VCaP (cell line): ENCODE measurements at regions not wholly inside any gene's neighbourhood (a gene's known extent, or its start where the extent isn't known, plus 50 kb on each side); places are given as distances from the start of the nearest gene placed in this dataset.

Experiments
- H3K27ac ChIP-seq: fragments of 450-650 bp; 2 replicates; pipeline ENCODE4 v1.5.1; 2017
- TF ChIP-seq, protein P1 (sequence below): fragments of 450-650 bp; conservative IDR thresholded peaks from 2 replicates; pipeline ENCODE4 v1.5.1; 2017; ENCODE audit warnings: mild to moderate bottlenecking, moderate library complexity

DNA sequence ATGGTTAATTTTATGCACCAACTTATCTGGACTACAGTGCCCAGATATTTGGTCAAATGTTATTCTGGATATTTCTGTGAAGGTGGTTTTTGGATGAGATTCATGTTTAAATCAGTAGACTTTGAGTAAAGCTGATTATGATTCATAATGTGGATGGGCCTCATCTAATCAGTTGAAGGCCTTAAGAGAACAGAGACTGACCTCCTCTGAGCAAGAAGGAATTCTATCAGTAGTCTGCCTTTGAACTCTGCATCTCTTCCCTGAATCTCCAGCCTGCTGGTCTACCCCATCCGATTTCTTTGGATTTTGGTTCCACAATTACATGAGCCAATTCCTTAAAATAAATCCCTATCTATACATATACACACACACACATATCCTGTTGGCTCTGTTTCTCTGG is 82.8 kb upstream of the MAP4K3 start:
- no peak overlapping the region for H3K27ac ChIP-seq
- TF ChIP-seq, protein P1, sequence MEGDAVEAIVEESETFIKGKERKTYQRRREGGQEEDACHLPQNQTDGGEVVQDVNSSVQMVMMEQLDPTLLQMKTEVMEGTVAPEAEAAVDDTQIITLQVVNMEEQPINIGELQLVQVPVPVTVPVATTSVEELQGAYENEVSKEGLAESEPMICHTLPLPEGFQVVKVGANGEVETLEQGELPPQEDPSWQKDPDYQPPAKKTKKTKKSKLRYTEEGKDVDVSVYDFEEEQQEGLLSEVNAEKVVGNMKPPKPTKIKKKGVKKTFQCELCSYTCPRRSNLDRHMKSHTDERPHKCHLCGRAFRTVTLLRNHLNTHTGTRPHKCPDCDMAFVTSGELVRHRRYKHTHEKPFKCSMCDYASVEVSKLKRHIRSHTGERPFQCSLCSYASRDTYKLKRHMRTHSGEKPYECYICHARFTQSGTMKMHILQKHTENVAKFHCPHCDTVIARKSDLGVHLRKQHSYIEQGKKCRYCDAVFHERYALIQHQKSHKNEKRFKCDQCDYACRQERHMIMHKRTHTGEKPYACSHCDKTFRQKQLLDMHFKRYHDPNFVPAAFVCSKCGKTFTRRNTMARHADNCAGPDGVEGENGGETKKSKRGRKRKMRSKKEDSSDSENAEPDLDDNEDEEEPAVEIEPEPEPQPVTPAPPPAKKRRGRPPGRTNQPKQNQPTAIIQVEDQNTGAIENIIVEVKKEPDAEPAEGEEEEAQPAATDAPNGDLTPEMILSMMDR: no peak

DNA sequence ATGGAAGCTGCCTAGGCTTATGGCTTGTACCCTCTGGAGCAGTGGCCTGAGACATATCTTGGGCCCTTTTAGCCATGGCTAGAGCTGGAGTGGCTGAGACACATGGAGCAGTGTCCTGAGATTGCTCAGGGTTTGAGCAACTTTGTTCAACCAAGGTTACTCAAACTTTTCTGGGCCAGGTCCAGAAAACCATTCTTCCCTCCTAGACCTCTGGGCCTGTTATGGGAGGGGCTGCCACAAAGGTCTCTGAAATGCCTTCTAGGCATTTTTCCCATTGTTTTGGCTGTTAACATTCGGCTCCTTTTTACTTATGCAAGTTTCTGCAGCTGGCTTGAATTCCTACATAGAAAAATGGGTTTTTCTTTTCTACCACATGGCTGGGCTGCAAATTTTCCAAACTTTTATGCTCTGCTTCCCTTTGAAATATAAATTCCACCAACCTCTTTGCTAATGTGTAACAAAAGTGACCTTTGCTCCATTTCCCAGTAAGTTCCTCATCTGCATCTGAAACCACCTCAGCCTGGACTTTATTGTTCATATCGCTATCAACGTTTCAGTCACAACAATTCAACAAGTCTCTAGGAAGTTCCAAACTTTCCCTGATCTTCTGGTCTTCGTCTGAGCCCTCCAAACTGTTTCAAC is 84.9 kb upstream of the MAP4K3 start:
- H3K27ac ChIP-seq: no peak overlapping the region
- TF ChIP-seq, protein P1: no peak

DNA sequence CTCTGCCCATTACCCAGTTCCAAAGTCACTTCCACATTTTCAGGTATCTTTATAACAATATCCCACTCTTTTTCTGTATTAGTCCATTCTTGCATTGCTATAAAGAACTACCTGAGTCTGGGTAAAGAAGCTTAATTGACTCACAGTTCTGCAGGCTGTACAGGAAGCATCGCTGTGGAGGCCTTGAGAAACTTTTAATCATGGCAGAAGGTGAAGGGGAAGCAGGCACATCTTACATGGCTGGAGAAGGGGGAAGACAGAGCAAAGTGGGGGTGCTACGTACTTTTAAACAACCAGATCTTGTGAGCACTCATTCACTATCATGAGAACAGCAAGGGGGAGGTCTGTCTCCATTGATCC is 85.4 kb upstream of the MAP4K3 start:
- no peak overlapping the region for H3K27ac ChIP-seq
- TF ChIP-seq, protein P1: no peak

DNA sequence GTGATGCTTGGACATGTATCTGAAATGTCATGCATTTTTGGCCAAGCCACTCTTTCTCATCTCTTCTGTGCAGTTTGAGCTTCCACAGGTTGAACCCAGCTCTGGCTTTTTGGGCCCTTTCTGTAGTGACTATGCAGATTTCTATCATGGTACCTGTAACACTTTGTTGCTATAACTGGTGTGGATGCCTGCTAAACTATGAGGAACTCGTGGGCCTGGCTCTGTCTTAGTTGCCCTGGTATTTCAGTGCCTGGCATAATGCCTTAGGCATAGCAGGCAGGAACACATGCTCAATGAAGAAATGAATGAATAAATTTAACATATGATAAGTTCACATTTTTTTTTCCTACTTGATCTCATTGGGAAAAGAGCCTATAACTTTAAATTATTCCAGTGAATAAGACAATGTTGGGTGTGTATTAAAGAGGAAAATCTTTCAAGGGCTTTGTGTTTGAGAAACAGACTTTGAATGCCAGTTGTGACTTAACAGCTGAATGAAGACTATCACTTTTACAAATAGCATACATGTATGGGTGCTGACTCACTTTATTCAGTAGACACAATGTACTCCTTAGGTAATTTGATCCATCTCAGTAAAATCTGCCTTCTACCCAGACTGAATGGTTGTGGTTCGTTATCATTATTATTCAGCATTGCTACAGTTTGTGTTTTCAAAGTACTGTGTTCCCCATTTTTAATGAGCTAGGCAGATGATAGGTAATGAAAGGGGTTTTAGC is 86.4 kb upstream of the MAP4K3 start:
- TF ChIP-seq, protein P1: no peak
- no peak overlapping the region for H3K27ac ChIP-seq

GRCh38 chr2:39524061-39524460 is 87.0 kb upstream of the MAP4K3 start:
- TF ChIP-seq, protein P1: no peak
- H3K27ac ChIP-seq: no peak overlapping the region

DNA sequence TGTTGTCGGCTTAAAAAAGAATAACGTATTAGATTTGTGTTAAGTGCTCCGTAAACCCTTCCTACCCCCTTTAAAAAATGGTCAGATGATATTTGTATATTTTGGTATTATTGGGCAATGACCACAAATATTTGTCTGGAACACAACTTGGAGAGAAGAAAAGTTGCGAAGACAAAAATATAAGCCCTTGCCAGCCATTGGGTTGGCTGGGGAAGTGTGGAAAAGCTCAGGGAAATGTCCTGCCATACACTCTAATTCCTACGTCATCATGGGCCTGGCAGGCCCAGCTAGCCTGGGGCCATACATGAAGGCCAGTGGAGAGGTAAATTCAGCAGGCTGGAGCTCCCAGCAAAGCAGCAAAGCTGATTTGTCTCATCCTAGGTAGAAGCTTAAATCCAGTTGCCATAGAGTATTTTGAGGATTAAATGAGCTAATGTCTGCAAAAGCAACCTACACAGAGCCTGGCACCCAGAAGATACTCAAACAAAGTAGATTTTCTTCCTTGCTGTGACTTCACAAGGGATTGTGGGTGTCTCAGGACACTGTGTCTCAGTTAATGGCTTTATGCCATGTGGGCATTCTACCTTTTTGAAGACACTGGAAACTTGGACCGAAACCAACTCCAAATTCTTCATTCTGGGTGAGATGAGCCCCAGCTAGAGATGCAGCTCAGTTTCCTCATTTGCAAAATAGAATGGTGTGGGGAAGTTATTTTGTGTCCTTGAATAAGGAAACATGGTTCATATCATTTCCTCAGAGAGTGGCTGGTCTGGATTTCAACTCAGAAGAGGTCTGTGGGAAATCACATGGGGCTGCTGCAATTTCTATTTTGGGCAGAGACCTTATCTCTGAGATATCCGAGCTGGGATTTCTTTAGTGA is 87.9 kb upstream of the MAP4K3 start:
- TF ChIP-seq, protein P1: no peak
- H3K27ac ChIP-seq: no peak overlapping the region
